Nephron (organoid): ENCODE measurements at regions not wholly inside any gene's neighbourhood (a gene's known extent, or its start where the extent isn't known, plus 50 kb on each side); places are given as distances from the start of the nearest gene placed in this dataset.
"Not testable (repeated sequence)": the region's sequence is repeated elsewhere in the genome, so short reads cannot be mapped to it uniquely, and the experiment has no call there.

Experiments
- H3K27ac Mint-ChIP-seq, 3 experiments: 2 replicates each; pipeline ENCODE4 v1.8.0; 2020; ENCODE audit warnings: mixed read lengths in 3 of 3, mild to moderate bottlenecking in 2 of 3, moderate library complexity in 1 of 3
- H3K27me3 Mint-ChIP-seq: 2 replicates; pipeline ENCODE4 v1.8.0; 2021; ENCODE audit warnings: low read depth, mild to moderate bottlenecking, moderate library complexity, mixed read lengths
- H3K36me3 Mint-ChIP-seq: 2 replicates; pipeline ENCODE4 v1.8.0; 2020; ENCODE audit warnings: low read depth, mixed read lengths
- H3K4me1 Mint-ChIP-seq: 2 replicates; pipeline ENCODE4 v1.8.0; 2020; ENCODE audit warnings: mixed read lengths
- H3K4me3 Mint-ChIP-seq, 3 experiments: 2 replicates each; pipeline ENCODE4 v1.8.0; 2020; ENCODE audit warnings: mild to moderate bottlenecking in 3 of 3, mixed read lengths in 3 of 3, moderate library complexity in 2 of 3
- H3K9me3 Mint-ChIP-seq: 2 replicates; pipeline ENCODE4 v1.8.0; 2020; ENCODE audit warnings: mixed read lengths
- CTCF ChIP-seq, 3 experiments: fragments of 200-600 bp; sonication (generic); IDR thresholded peaks; one replicate each; pipeline ENCODE4 v1.5.0; 2021; ENCODE audit warnings: antibody characterized with exemption in 3 of 3; ENCODE audit not compliant: unreplicated experiment in 3 of 3

DNA sequence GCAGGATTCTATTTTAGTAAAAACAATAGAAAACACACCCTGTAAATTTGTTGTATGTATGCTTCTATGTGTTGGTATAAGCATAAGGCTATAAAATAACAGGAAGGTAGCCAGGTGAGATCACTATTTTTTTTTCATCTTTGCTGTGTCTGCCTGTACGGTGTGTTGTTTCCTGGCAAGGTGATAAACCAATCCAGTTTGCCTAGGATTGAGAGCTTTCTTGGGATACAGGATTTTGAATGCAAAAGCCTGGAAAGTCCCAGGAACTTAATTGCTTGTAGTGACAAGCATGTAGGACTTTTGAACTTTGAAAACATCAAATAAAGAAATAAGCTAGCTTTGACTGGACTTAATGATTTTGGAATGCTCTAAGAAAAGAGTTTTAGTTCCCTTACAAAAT, 83.3 kb upstream of the RORB start:
- TF ChIP-seq CTCF (IDR thresholded peaks at IDR 0.05; ENCODE audit: unreplicated experiment in 3 of 3) = no peak
- Mint-ChIP-seq H3K36me3 (no peaks in the 10 kb centered on the region), H3K27me3 (no peaks in the 10 kb centered on the region), H3K4me3 (no peak overlapping the region), H3K27ac (peak overlapping the region in 1 of 3 experiments; percentile 54), H3K4me1 (no peaks in the 10 kb centered on the region), H3K9me3 (no peaks in the 10 kb centered on the region)

- H3K27ac Mint-ChIP-seq = peak overlapping the region in 1 of 3 experiments; percentile 15
- no peaks in the 10 kb centered on the region for H3K9me3 Mint-ChIP-seq
- no peaks in the 10 kb centered on the region for H3K4me1 Mint-ChIP-seq
- no peak for TF ChIP-seq CTCF (IDR thresholded peaks at IDR 0.05; ENCODE audit: unreplicated experiment in 3 of 3)
- H3K27me3 Mint-ChIP-seq = no peaks in the 10 kb centered on the region
- no peak overlapping the region for H3K4me3 Mint-ChIP-seq
- H3K36me3 Mint-ChIP-seq = no peaks in the 10 kb centered on the region
Measured at GRCh38 chr9:74414325-74414724, 82.8 kb upstream of the RORB start.

DNA sequence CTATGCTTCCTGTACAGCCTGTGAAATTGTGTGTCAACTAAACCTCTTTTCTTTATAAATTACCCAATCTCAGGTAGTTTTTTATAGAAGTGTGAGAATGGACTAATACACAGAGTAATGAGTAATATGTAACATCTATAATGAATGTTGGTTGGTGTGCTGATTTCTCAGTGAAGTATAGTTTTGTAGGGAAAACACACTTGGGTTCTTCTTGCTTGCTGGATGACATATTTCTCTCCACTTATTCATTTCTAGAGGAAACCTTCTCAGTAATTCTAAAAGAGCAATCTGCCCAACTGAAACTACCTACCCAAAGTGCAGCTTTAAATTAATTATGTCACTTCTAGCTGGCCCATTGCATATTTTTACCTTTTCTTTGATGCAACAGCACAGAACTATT, 81.1 kb upstream of the RORB start:
- H3K27ac Mint-ChIP-seq = no peak overlapping the region
- no peaks in the 10 kb centered on the region for H3K36me3 Mint-ChIP-seq
- no peaks in the 10 kb centered on the region for H3K4me1 Mint-ChIP-seq
- no peak overlapping the region for H3K4me3 Mint-ChIP-seq
- no peak for TF ChIP-seq CTCF (IDR thresholded peaks at IDR 0.05; ENCODE audit: unreplicated experiment in 3 of 3)
- no peaks in the 10 kb centered on the region for H3K27me3 Mint-ChIP-seq
- no peaks in the 10 kb centered on the region for H3K9me3 Mint-ChIP-seq

DNA sequence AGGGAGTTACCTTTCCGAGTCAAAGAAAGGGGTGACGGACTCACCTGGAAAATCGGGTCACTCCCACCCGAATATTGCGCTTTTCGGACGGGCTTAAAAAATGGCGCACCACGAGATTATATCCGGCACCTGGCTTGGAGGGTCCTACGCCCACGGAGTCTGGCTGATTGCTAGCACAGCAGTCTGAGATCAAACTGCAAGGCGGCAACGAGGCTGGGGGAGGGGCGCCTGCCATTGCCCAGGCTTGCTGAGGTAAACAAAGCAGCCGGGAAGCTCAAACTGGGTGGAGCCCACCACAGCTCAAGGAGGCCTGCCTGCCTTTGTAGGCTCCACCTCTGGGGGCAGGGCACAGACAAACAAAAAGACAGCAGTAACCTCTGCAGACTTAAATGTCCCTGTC, 72.6 kb upstream of the RORB start:
- not testable (repeated sequence) for H3K27me3 Mint-ChIP-seq, H3K4me3 Mint-ChIP-seq, H3K27ac Mint-ChIP-seq, H3K4me1 Mint-ChIP-seq, H3K9me3 Mint-ChIP-seq, H3K36me3 Mint-ChIP-seq

- Mint-ChIP-seq H3K36me3 (no peaks in the 10 kb centered on the region), H3K9me3 (no peaks in the 10 kb centered on the region), H3K4me1 (no peaks in the 10 kb centered on the region), H3K27ac (no peak overlapping the region), H3K27me3 (no peaks in the 10 kb centered on the region), H3K4me3 (no peak overlapping the region)
- TF ChIP-seq CTCF (IDR thresholded peaks at IDR 0.05; ENCODE audit: unreplicated experiment in 3 of 3) = no peak
Measured at GRCh38 chr9:74431467-74431866, 65.7 kb upstream of the RORB start.

DNA sequence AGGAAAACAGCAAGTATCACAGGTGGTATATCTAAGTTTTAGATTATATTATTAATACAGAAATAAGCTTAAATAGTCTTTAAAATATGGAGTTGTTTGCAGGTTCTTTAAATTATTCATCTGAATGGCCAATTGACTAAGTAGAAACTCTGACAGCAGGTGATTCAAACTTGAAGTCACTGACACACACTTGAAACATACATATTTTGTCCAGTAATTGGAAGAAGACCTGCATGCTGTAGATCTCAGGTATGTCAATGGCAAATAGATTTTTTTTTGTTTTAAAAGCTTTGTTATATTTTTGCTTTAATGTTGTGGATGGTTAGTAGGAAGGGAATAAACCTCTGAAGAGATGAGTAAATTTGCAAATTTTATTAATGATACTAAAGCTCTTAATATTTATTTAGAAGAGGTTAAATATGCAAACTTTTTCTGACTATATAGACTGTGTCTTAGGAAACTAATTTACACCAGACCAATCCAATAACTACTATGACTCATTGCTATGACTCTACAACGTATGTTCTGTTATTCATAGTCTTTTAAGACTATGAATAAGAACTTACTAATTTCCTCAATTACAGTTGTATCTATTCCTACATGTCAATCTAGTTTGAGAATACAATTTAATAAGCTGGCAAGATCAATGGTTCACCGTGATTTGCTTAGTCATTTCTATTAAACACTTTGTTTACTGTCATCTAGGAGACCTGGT, 53.9 kb upstream of the RORB start:
- Mint-ChIP-seq H3K4me3 (no peak overlapping the region), H3K27ac (no peak overlapping the region), H3K9me3 (no peaks in the 10 kb centered on the region), H3K4me1 (no peaks in the 10 kb centered on the region), H3K36me3 (no peaks in the 10 kb centered on the region), H3K27me3 (no peaks in the 10 kb centered on the region)
- TF ChIP-seq CTCF (IDR thresholded peaks at IDR 0.05; ENCODE audit: unreplicated experiment in 3 of 3) = no peak
